ENCODE measurements at regions not wholly inside any gene's neighbourhood (a gene's known extent, or its start where the extent isn't known, plus 50 kb on each side); places are given as distances from the start of the nearest gene placed in this dataset.

DNA sequence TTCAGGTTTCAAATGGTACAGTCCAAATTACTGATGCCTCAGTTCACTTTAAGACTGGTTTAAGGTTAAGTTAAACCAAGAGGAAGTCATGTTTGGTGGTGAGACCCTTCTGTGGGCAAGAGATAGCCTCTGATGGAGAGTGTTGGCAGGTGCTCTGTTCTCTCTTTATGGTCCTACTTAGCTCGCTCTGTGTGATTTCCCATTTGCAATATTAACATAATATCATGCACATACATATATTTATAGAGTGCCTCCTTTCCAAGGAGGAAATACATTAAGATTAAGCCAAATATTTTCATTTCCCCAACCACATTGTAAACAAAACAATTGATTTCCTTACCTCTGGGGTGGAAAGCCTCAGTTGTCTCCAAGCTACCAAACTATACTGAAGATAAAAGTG lies 222.4 kb downstream of the PIK3C3 start:
- DNase-seq (ENCODE audit: low read depth) = no peak
- no peak overlapping the region for H3K4me3 ChIP-seq (ENCODE audit: control insufficient read depth, low read depth, low read length)
- TF ChIP-seq, protein P1, sequence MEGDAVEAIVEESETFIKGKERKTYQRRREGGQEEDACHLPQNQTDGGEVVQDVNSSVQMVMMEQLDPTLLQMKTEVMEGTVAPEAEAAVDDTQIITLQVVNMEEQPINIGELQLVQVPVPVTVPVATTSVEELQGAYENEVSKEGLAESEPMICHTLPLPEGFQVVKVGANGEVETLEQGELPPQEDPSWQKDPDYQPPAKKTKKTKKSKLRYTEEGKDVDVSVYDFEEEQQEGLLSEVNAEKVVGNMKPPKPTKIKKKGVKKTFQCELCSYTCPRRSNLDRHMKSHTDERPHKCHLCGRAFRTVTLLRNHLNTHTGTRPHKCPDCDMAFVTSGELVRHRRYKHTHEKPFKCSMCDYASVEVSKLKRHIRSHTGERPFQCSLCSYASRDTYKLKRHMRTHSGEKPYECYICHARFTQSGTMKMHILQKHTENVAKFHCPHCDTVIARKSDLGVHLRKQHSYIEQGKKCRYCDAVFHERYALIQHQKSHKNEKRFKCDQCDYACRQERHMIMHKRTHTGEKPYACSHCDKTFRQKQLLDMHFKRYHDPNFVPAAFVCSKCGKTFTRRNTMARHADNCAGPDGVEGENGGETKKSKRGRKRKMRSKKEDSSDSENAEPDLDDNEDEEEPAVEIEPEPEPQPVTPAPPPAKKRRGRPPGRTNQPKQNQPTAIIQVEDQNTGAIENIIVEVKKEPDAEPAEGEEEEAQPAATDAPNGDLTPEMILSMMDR (conservative IDR thresholded peaks at IDR 0.05; ENCODE audit: control insufficient read depth, insufficient read depth, low read depth, low read length) = no peak

- no peak for DNase-seq (ENCODE audit: low read depth)
- TF ChIP-seq, protein P1 (conservative IDR thresholded peaks at IDR 0.05; ENCODE audit: control insufficient read depth, insufficient read depth, low read depth, low read length) = no peak
- H3K4me3 ChIP-seq (ENCODE audit: control insufficient read depth, low read depth, low read length) = no peak overlapping the region
These were observed 223.5 kb downstream of the PIK3C3 start for GRCh38 chr18:42178376-42179080.

DNA sequence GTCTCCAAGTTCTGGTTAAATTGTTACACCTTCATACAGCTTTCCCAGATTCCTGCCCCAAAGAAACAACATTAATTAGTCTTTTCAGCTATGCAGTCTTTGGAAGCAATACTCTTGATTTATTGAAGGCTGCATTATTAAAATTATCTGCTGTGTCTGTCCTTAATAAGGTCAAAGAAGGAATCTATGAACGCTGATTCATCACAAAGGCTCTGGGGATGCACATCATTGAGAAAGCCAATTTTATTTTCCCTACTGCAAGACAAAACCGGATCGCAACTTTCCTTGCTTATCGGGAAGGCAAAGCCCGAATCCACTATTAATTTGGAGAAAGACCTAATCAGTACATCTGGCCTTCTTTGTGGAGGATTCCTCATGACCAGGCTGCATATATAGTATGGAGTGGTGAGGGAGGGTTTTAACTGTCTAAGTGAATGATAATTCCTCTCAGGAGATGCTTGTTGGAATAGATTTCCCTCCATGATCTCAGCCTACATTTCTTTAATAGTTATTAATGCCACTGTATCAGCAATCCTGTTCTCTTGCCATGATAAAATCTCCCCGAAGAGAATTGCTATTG lies 224.6 kb downstream of the PIK3C3 start:
- no peak for DNase-seq (ENCODE audit: low read depth)
- TF ChIP-seq, protein P1 (conservative IDR thresholded peaks at IDR 0.05; ENCODE audit: control insufficient read depth, insufficient read depth, low read depth, low read length) = no peak
- H3K4me3 ChIP-seq (ENCODE audit: control insufficient read depth, low read depth, low read length) = no peak overlapping the region

GRCh38 chr18:42181474-42181873 lies 226.4 kb downstream of the PIK3C3 start:
- no peak for DNase-seq (ENCODE audit: low read depth)
- TF ChIP-seq, protein P1 (conservative IDR thresholded peaks at IDR 0.05; ENCODE audit: control insufficient read depth, insufficient read depth, low read depth, low read length) = no peak
- H3K4me3 ChIP-seq (ENCODE audit: control insufficient read depth, low read depth, low read length) = no peak overlapping the region

GRCh38 chr18:42182728-42183700 lies 228.0 kb downstream of the PIK3C3 start:
- no peak overlapping the region for H3K4me3 ChIP-seq (ENCODE audit: control insufficient read depth, low read depth, low read length)
- TF ChIP-seq, protein P1 (conservative IDR thresholded peaks at IDR 0.05; ENCODE audit: control insufficient read depth, insufficient read depth, low read depth, low read length) = no peak
- no peak for DNase-seq (ENCODE audit: low read depth)

DNA sequence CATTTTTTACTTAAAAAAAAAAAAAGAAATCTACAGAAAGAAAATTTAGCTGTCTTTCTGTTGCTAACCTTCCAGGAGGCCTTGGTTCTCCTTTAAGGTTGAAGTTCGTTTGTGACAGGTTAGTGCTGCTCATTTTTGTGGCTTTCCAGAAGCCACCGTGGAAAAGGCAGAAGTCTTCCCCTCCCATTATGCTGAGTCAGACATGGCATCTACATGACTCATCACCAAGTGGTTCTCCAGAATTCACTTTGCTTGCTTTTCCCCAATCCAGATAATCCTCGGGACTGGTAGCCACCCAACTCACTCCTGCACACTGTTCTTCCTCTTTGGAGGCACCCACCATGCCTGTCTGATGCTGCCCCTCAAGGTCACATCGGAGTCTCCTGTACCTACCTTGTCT lies 228.7 kb downstream of the PIK3C3 start:
- TF ChIP-seq, protein P1 (conservative IDR thresholded peaks at IDR 0.05; ENCODE audit: control insufficient read depth, insufficient read depth, low read depth, low read length) = no peak
- no peak overlapping the region for H3K4me3 ChIP-seq (ENCODE audit: control insufficient read depth, low read depth, low read length)
- peak; percentile 78 for DNase-seq (ENCODE audit: low read depth)

Measured in fibroblast of mammary gland (primary cell).